ENCODE measurements at regions not wholly inside any gene's neighbourhood (a gene's known extent, or its start where the extent isn't known, plus 50 kb on each side); places are given as distances from the start of the nearest gene placed in this dataset.

DNA sequence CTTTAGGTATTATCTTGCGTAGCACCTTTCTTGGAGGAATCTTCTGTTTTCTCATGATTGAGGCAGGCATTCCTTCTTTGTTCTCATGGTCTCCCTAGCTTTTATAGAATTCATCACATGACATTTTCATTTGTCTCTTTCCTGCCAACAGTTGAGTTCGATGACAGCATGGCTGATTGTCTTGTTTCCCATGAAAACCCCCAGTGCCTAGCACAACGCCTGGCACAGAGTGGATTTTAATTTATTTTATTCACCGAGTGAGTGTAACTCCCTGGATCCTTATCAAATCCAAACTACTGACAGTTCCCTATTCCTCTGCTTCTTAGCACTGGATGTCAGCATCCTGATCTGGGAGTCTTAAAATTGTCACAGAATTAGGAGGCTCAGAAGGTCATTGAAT is 182.6 kb downstream of the SUDS3 start:
- Histone ChIP-seq H3K9me3 (ENCODE audit: insufficient read depth, low read depth, low read length) (no peaks in the 10 kb centered on the region), H3F3A (ENCODE audit: low read depth) (no peaks in the 10 kb centered on the region), H3K9ac (ENCODE audit: low read depth, low read length, poor library complexity, severe bottlenecking) (no peak overlapping the region), H3K79me2 (ENCODE audit: insufficient read depth, low read length) (no peaks in the 10 kb centered on the region), H3K9me2 (replicated peaks; ENCODE audit: low read depth, low read length) (no peaks in the 10 kb centered on the region), H2AFZ (ENCODE audit: low read length) (no peak overlapping the region), H3K36me3 (ENCODE audit: insufficient read depth, low read length) (no peaks in the 10 kb centered on the region), H3K27me3 (ENCODE audit: insufficient read depth, low read length, poor library complexity, severe bottlenecking) (no peaks in the 10 kb centered on the region), H3K4me1 (ENCODE audit: insufficient read depth, low read length, poor library complexity, severe bottlenecking) (no peaks in the 10 kb centered on the region), H4K20me1 (ENCODE audit: insufficient read depth, low read length, poor library complexity, severe bottlenecking) (no peaks in the 10 kb centered on the region), H3K4me2 (ENCODE audit: low read depth, low read length, poor library complexity, severe bottlenecking) (no peak overlapping the region), H3K4me3 (ENCODE audit: low read length, poor library complexity, severe bottlenecking) (no peak overlapping the region)
- TF ChIP-seq, protein P1, sequence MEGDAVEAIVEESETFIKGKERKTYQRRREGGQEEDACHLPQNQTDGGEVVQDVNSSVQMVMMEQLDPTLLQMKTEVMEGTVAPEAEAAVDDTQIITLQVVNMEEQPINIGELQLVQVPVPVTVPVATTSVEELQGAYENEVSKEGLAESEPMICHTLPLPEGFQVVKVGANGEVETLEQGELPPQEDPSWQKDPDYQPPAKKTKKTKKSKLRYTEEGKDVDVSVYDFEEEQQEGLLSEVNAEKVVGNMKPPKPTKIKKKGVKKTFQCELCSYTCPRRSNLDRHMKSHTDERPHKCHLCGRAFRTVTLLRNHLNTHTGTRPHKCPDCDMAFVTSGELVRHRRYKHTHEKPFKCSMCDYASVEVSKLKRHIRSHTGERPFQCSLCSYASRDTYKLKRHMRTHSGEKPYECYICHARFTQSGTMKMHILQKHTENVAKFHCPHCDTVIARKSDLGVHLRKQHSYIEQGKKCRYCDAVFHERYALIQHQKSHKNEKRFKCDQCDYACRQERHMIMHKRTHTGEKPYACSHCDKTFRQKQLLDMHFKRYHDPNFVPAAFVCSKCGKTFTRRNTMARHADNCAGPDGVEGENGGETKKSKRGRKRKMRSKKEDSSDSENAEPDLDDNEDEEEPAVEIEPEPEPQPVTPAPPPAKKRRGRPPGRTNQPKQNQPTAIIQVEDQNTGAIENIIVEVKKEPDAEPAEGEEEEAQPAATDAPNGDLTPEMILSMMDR (conservative IDR thresholded peaks at IDR 0.05; ENCODE audit: low read length), result no peak
- no peak for TF ChIP-seq EZH2phosphoT487 (IDR thresholded peaks at IDR 0.05; ENCODE audit: borderline replicate concordance)

DNA sequence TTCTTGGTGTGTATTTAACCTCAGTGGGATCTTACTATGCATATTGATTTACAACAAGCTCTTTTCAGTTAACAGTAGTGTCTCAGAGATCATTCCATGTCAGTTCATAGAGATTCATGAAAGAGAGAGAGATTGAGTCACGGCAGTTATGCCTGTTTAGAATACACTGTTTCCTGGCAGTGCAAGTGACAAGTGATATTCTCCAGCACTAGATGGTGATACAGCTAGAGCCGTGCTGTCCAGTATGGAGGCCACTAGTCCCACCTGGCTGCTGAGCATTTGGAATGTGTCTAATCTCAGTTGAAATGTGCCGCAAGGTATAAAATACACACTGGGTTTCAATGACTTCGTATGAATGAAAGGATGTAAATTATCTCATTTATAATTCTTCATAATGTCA is 184.4 kb downstream of the SUDS3 start:
- Histone ChIP-seq H3K9me2 (replicated peaks; ENCODE audit: low read depth, low read length) (no peaks in the 10 kb centered on the region), H4K20me1 (ENCODE audit: insufficient read depth, low read length, poor library complexity, severe bottlenecking) (no peaks in the 10 kb centered on the region), H3F3A (ENCODE audit: low read depth) (no peaks in the 10 kb centered on the region), H3K9me3 (ENCODE audit: insufficient read depth, low read depth, low read length) (no peaks in the 10 kb centered on the region), H3K4me3 (ENCODE audit: low read length, poor library complexity, severe bottlenecking) (no peak overlapping the region), H3K79me2 (ENCODE audit: insufficient read depth, low read length) (no peaks in the 10 kb centered on the region), H3K36me3 (ENCODE audit: insufficient read depth, low read length) (no peaks in the 10 kb centered on the region), H2AFZ (ENCODE audit: low read length) (no peak overlapping the region), H3K4me2 (ENCODE audit: low read depth, low read length, poor library complexity, severe bottlenecking) (no peak overlapping the region), H3K27me3 (ENCODE audit: insufficient read depth, low read length, poor library complexity, severe bottlenecking) (no peaks in the 10 kb centered on the region), H3K4me1 (ENCODE audit: insufficient read depth, low read length, poor library complexity, severe bottlenecking) (no peaks in the 10 kb centered on the region), H3K9ac (ENCODE audit: low read depth, low read length, poor library complexity, severe bottlenecking) (no peak overlapping the region)
- TF ChIP-seq, protein P1 (conservative IDR thresholded peaks at IDR 0.05; ENCODE audit: low read length), result no peak
- no peak for TF ChIP-seq EZH2phosphoT487 (IDR thresholded peaks at IDR 0.05; ENCODE audit: borderline replicate concordance)

DNA sequence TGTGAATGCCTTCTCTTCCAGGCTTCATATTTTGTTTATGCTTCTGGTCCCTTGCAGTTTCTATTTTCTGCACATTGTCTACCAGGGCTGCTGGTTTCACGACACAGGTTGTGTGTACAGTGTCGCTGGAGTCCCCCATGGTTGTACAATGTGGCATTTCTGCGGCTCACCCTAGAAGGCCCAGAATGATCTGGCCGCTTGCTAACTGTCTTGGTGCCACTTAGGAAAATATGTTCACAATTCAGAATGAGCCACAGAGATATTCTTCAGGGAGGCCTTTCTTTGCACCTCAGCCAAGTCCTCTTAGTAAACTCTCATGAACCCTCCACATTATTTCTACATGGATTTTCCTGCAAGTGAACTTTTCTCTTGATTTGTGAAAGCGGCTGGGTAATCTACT is 195.4 kb downstream of the SUDS3 start:
- Histone ChIP-seq H3K27me3 (ENCODE audit: insufficient read depth, low read length, poor library complexity, severe bottlenecking) (peaks cover 4% of the 10 kb centered on the region), H3K79me2 (ENCODE audit: insufficient read depth, low read length) (no peaks in the 10 kb centered on the region), H3K9me2 (replicated peaks; ENCODE audit: low read depth, low read length) (no peaks in the 10 kb centered on the region), H3F3A (ENCODE audit: low read depth) (no peaks in the 10 kb centered on the region), H4K20me1 (ENCODE audit: insufficient read depth, low read length, poor library complexity, severe bottlenecking) (no peaks in the 10 kb centered on the region), H3K4me3 (ENCODE audit: low read length, poor library complexity, severe bottlenecking) (no peak overlapping the region), H3K9ac (ENCODE audit: low read depth, low read length, poor library complexity, severe bottlenecking) (no peak overlapping the region), H3K4me2 (ENCODE audit: low read depth, low read length, poor library complexity, severe bottlenecking) (no peak overlapping the region), H3K4me1 (ENCODE audit: insufficient read depth, low read length, poor library complexity, severe bottlenecking) (no peaks in the 10 kb centered on the region), H3K9me3 (ENCODE audit: insufficient read depth, low read depth, low read length) (no peaks in the 10 kb centered on the region), H3K36me3 (ENCODE audit: insufficient read depth, low read length) (no peaks in the 10 kb centered on the region), H2AFZ (ENCODE audit: low read length) (no peak overlapping the region)
- TF ChIP-seq EZH2phosphoT487 (IDR thresholded peaks at IDR 0.05; ENCODE audit: borderline replicate concordance), result no peak
- TF ChIP-seq, protein P1 (conservative IDR thresholded peaks at IDR 0.05; ENCODE audit: low read length), result no peak
